ENCODE measurements at regions not wholly inside any gene's neighbourhood (a gene's known extent, or its start where the extent isn't known, plus 50 kb on each side); places are given as distances from the start of the nearest gene placed in this dataset.

DNA sequence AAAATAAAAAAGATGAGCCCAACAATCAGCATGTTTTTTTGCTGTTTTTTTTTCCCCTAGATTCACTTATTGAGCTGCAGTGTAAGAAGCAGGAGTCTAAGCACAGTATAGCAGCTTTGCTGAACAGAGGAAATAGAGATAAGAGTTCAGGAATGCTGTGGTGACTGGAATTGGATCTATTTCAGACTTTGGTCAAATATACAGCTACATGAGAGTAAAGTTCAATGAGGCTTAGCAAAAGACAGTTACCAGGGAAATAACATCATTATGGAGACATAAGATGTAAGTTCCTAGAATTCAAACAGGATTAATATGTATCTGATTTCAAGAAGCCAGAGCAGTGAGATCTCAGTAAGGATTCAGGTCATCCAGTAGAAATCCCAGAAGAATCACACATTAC, 613.0 kb downstream of the RPS29 start:
- no peak for DNase-seq

DNA sequence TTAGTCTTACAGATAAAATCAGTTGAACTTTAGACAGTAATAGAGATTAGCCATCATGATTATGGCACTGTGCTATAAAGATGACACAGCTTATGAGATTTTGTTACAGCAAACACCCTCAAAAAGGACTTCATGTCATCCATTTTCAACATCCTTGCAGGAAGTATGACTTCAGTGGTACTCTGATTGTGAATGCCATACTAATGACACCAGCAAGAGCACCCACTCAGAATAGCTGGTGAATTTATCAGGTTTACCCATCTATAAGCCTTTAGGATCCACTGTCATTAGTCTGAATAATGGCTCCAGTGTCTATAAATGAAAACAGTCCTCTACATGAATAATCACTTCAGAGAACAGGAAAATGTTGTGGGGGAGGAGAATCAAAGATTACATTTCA, 615.2 kb downstream of the RPS29 start:
- DNase-seq = no peak

- DNase-seq = no peak
Observed at GRCh38 chr14:48967419-48967818, 618.8 kb downstream of the RPS29 start.

DNA sequence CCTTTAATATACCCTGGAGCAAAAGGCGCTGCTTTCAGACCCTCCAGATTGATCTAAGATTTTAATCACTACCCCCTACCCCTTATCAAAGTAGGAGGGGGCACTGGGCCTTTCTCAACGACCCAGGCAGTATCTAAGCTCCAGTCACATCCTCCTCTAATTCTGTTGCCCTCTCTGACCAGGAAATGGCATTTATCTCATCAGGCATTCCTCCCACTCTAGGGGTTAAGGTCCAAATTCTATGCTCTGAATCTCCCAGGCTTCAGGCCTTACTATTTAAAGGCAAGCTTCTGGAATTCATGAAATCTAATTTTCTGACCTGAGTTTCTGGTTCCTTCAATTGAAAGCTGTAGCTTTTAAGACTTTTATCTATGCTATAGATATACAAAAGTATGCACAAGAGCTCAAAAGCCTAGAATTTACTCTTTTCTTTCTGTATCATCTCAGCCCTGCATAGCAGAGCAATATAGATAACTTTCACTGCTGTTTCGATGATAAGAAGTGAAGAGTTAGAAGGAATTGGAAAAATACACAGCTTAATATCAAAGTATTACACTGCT, 622.9 kb downstream of the RPS29 start:
- DNase-seq = no peak

DNA sequence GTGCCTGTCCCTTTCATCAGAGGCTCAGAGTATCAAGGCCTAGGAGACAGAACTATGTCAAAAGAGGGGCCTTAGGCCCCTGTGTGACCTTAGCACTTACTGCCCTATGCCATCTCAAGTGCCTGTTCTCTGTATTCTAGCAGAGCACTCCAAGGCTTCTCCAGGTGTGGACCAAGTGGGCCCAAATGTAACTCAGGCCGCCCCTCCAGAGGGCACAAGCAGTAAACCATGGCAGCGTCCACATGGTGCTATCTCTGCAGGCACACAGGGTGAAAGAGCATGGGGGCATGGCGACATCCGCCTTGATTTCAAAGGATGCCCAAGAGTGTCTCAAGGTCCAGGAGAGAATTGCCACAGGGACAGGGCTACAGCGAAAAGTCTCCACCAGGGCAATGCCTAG, 628.7 kb downstream of the RPS29 start:
- no peak for DNase-seq

DNA sequence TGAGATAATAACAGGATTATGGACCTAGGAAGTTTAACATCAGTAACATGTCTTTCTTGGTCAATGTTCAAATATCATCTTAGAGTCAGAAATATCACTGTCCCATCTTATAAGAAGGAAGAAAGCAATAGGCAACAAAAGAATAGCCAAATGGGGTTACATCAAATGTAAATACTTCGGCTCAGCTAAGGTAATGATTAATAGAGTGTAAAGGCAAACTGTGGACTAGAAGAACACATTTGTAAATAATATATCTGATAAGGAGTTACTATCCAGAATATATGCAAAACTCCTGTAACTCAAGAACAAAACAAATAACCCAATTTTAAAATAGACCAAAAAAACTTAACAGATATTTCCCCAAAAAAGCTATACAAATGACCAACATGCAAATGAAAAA, 630.3 kb downstream of the RPS29 start:
- DNase-seq = no peak

GRCh38 chr14:48954446-48954845, 631.7 kb downstream of the RPS29 start:
- DNase-seq = no peak

- no peak for DNase-seq
Observed at GRCh38 chr14:48944809-48945208, 641.4 kb downstream of the RPS29 start.

GRCh38 chr14:48943913-48944312, 642.3 kb downstream of the RPS29 start:
- DNase-seq = no peak

- DNase-seq = no peak
Observed at GRCh38 chr14:48937541-48938195, 648.5 kb downstream of the RPS29 start.

DNA sequence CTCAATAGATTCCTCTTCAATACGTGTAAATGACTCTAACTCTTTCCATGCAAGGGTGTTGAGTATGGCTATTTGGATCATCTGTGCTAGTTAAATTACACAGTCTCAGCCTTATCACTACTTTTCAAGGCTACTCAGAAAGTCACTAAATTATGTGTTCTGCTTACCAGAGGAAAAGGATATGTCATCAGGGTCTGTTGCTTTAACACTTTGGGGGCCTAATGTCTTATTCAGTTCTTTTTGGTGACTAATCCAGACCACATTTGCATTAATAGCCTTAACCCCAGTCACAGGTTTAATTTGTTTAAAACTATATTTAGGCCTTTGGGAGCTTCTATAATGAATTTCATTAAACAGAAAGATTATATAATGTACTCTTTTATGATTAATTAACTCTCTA, 649.3 kb downstream of the RPS29 start:
- no peak for DNase-seq

DNA sequence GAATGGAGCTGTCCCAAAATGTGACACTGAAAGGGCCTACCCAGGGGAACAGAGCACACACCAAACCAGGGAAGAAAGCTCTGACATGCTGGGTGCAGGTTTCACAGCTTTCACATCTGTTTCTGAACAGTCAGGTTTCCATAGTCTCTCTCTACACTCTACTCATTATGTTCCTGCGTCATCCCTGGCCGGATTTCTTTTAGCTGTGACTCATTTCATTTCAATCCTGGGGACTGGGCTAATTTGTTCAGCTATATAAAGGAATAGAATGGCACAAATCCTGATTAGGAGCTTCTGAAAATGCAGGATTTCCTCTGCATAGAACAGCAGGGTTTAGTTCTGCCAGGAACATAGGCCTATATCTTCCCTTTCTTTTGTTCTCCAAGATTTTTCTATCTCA, 649.8 kb downstream of the RPS29 start:
- DNase-seq = no peak

DNA sequence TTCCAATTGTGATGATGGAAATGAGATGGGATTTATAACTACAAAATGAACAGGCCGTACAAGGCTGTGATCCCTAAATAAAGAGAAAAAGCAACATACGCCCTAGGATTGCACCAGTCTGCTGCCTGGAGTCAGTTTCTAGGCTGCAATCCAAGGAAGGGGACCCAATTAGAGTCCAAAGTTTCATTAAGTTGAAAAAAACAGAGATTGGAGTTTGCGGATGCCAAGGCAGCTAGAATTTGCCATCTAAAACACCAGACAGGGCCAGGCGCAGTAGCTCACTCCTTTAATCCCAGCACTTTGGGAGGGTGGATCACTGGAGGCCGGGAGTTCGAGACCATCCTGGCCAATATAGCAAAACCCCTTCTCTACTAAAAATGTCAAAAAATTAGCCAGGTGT, 661.0 kb downstream of the RPS29 start:
- DNase-seq = no peak

DNA sequence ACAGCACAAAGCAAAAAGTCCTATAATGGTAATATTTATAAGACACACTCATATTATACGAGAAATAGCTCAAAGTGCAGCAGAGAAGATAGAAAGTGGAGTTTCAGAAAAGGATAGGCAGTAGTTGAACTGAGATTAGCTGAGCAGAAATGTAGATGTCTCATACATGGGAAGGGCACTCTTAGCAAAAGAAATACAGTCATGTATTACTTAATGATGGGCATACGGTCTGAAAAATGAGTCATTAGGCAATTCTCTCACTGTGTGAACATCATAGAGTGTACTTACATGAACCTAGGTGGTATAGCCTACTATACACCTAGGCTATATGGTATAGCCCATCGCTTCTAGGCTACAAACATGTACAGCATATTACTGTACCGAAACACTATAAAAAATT, 671.3 kb downstream of the RPS29 start:
- DNase-seq = no peak

DNA sequence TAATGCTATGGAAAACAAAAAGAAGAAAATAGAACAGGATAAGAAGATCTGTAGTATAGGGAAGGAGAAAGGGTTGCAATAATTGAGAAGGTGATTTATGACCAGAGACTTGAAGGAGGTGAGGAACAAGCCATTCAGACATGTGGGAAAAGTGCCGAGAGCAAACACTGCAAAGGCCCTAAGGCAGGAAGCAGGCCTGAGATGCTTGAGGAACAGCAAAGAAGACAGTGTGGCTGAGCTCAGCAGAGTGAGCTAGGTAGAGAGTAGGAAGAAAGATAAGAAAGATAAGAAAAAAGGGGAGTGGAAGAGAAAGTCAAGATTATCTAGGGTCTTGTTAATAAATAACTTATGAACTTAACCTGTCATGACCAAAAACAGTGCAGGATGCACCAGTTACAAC, 671.8 kb downstream of the RPS29 start:
- DNase-seq = no peak

GRCh38 chr14:48900565-48900964, 685.6 kb downstream of the RPS29 start:
- no peak for DNase-seq

GRCh38 chr14:48890333-48890732, 695.8 kb downstream of the RPS29 start:
- no peak for DNase-seq

- DNase-seq = no peak
Observed at GRCh38 chr14:48876806-48877340, 709.3 kb downstream of the RPS29 start.

DNA sequence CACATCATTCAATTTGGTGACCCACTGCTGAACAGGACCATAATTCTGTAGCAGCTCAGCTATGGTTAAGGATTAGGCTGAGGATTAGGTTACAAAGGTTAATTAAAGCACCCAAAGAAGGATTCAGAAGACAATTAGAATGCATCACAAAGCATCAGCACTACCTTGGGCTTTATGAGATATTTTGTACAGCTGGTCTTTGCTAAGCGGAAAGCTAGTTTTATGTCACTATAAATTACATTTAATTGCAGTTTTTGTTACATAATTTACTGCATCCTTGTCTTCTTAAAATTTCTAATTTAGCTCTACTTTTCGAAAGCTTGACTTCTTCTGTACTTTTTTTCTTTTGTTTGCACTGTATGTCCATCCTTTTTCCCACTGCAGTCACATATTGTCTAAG, 711.5 kb downstream of the RPS29 start:
- no peak for DNase-seq

DNA sequence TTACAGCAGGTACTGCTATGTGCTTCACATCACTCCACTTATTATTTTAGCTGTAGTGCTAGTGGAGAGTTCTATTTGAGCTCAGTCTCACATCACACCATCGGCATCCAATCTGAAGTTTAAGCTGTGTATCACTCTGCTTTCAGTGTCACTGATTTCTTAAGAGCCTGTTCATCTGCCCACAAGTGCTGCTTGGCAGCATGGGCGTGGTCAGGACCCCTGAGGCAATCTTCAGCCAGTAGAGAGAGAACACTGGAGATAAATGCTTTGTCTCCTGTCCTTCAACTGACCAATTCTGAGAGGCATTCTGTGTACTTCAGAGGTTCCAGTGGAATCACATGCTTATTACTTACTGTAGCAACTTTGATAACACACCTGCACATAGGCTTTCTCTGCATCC, 728.8 kb downstream of the RPS29 start:
- DNase-seq = no peak

- no peak for DNase-seq
Observed at GRCh38 chr14:48853159-48853558, 733.0 kb downstream of the RPS29 start.

- no peak for DNase-seq
Observed at GRCh38 chr14:48849741-48850322, 736.3 kb downstream of the RPS29 start.

DNA sequence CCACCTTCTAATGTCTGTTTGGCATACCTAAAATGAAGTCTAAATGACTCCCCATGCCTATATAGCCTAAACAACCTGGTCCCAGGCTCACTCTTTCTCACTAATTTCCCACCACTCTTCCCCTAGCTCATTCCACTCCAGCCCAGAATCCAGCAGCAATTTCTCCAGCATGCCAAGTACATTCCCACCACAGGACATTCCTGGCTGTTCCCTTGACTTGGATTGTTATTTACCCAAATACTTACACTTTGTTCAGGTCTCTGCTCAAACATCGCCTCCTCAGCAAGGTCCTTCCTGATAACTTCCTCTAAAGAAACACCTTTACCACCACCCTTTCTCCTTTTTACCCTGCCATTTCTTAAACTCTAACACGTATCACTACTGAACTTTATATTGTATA, 743.4 kb downstream of the RPS29 start:
- no peak for DNase-seq

DNA sequence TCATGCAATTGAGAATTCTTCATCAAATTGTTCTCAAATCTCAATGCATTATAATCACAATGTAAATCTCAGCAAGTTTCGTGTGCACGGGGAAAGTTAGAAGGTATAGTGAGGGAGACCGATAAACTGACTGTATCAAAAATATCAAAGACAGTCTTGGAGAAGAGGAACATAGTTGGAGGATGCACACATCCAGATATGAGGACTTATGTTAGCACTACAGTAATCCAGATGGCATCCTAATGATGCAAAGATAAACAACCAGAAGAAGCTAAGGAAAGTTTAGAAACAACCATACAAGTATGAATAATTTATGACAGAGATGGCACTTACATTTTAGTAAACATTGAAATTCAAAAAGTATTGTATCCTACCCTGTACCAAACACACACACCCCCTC, 760.1 kb downstream of the RPS29 start:
- DNase-seq = no peak

DNA sequence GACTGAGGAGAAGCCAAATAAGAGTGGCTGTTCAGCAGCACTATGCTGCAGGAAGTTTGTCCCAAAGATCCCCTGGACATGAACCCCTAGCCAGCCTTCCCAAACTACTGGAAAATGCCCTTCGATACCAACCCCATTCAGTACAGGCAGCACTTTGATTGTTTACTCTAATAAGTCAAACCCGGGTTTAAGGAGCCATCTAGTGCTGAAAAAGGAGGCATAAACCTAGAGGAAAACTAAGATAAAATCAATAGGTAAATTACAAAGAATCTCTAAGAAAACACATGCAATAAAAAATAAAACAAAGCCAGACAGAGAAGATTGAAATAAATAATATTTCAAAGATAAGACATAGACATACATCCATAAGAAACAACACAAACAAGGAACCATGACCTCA, 771.6 kb downstream of the RPS29 start:
- DNase-seq = no peak
